Right forelimb (tissue), 1 donor: ENCODE measurements at regions not wholly inside any gene's neighbourhood (a gene's known extent, or its start where the extent isn't known, plus 50 kb on each side); places are given as distances from the start of the nearest gene placed in this dataset.
"Not testable (repeated sequence)": the region's sequence is repeated elsewhere in the genome, so short reads cannot be mapped to it uniquely, and the experiment has no call there.

Experiments used
- DNase-seq: peaks from one replicate; pipeline ENCODE4 v3.0.0-alpha.2; 2018

- DNase-seq, result no peak
Observed at GRCh38 chr4:60814549-60814948, 385.6 kb upstream of the ADGRL3 start.

- DNase-seq, result no peak
Observed at GRCh38 chr4:60817609-60818008, 382.5 kb upstream of the ADGRL3 start.

GRCh38 chr4:60822986-60823385 lies 377.1 kb upstream of the ADGRL3 start:
- no peak for DNase-seq

- DNase-seq, result no peak
Observed at GRCh38 chr4:60840020-60840419, 360.1 kb upstream of the ADGRL3 start.

- DNase-seq, result no peak
Observed at GRCh38 chr4:60846678-60847077, 353.4 kb upstream of the ADGRL3 start.

GRCh38 chr4:60847614-60848013 lies 352.5 kb upstream of the ADGRL3 start:
- no peak for DNase-seq

GRCh38 chr4:60857130-60857753 lies 342.9 kb upstream of the ADGRL3 start:
- no peak for DNase-seq

- DNase-seq, result no peak
Observed at GRCh38 chr4:60863442-60863841, 336.7 kb upstream of the ADGRL3 start.

GRCh38 chr4:60865273-60865672 lies 334.9 kb upstream of the ADGRL3 start:
- DNase-seq, result peak; percentile 48

- no peak for DNase-seq
Observed at GRCh38 chr4:60868232-60868960, 331.7 kb upstream of the ADGRL3 start.

GRCh38 chr4:60879135-60879701 lies 320.9 kb upstream of the ADGRL3 start:
- no peak for DNase-seq

GRCh38 chr4:60884587-60884986 lies 315.5 kb upstream of the ADGRL3 start:
- no peak for DNase-seq

GRCh38 chr4:60885011-60885410 lies 315.1 kb upstream of the ADGRL3 start:
- DNase-seq, result no peak

- no peak for DNase-seq
Observed at GRCh38 chr4:60890743-60891142, 309.4 kb upstream of the ADGRL3 start.

- no peak for DNase-seq
Observed at GRCh38 chr4:60891947-60892346, 308.2 kb upstream of the ADGRL3 start.

- DNase-seq, result no peak
Observed at GRCh38 chr4:60897415-60897814, 302.7 kb upstream of the ADGRL3 start.

- no peak for DNase-seq
Observed at GRCh38 chr4:60905162-60905561, 295.0 kb upstream of the ADGRL3 start.

- DNase-seq, result no peak
Observed at GRCh38 chr4:60911127-60911526, 289.0 kb upstream of the ADGRL3 start.

GRCh38 chr4:60913002-60913401 lies 287.1 kb upstream of the ADGRL3 start:
- DNase-seq, result no peak

GRCh38 chr4:60913671-60914070 lies 286.5 kb upstream of the ADGRL3 start:
- DNase-seq, result no peak

- not testable (repeated sequence) for DNase-seq
Observed at GRCh38 chr4:60921735-60922134, 278.4 kb upstream of the ADGRL3 start.

- DNase-seq, result no peak
Observed at GRCh38 chr4:60923075-60923474, 277.1 kb upstream of the ADGRL3 start.

- no peak for DNase-seq
Observed at GRCh38 chr4:60926624-60927023, 273.5 kb upstream of the ADGRL3 start.

GRCh38 chr4:60930866-60931265 lies 269.3 kb upstream of the ADGRL3 start:
- DNase-seq, result no peak
